ENCODE measurements at regions not wholly inside any gene's neighbourhood (a gene's known extent, or its start where the extent isn't known, plus 50 kb on each side); places are given as distances from the start of the nearest gene placed in this dataset.

GRCh38 chr10:118500477-118501104 lies 94.9 kb downstream of the PRLHR start:
- no peak for DNase-seq

DNA sequence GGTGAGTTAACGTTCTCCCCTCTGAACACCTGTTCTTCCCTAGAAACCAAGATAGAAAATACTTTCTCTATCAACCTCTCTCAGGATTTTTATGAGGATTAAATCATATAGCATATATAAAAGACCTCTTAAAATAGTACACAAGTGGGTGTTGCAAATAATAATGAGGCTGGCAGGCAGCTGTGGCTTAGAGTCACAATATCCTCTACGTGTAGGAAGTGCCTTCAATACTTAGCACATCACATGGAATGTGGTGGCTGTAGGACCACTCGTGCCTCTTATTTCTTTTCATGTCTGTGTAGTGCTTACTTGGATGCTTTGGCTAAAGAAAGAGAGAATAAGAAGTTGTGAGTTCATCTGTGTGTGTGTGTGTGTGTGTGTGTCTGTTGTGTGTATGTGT lies 96.3 kb downstream of the PRLHR start:
- DNase-seq: no peak

DNA sequence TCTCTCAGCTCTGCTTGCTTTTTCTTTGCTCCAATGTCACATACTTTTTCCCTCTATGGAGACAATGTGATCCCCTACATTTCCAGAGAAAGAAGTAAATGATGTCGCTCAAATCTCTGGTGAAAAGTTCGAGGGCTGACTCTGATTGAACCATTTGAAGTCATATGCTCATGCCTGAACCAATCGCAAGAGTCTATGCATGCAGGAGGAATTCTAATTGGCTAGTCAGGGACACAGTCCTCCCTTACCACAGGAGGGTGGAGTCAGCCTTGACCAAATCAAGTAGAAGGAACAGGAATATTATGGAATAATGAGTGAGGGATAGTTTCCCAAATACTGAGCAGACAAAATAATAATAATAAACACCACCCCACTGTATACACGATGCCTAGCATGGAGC lies 96.8 kb downstream of the PRLHR start:
- no peak for DNase-seq

DNA sequence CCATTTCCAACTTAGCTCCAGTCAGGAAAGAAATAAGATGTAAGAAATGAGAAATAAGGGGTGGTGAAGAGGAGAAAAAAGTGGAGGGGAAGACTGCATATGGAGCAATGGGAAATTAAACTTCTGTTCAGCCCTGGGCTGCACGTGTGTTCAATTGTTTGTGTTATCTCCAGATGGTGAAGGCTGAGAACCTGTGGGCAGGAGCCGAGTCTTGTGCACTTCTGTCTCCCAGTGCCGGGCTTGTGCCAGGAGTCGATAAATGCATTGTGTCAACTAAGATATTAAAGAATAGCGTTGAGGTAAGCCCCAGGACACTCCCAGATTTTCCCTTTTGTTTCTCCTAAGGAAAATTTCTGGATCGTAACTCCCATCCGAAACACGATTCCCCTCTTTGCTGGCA lies 98.2 kb downstream of the PRLHR start:
- DNase-seq: no peak

- DNase-seq: no peak
Observed at GRCh38 chr10:118496525-118496924, 98.9 kb downstream of the PRLHR start.

- no peak for DNase-seq
Observed at GRCh38 chr10:118495499-118495898, 99.9 kb downstream of the PRLHR start.

- DNase-seq: no peak
Observed at GRCh38 chr10:118491055-118491454, 104.4 kb downstream of the PRLHR start.

DNA sequence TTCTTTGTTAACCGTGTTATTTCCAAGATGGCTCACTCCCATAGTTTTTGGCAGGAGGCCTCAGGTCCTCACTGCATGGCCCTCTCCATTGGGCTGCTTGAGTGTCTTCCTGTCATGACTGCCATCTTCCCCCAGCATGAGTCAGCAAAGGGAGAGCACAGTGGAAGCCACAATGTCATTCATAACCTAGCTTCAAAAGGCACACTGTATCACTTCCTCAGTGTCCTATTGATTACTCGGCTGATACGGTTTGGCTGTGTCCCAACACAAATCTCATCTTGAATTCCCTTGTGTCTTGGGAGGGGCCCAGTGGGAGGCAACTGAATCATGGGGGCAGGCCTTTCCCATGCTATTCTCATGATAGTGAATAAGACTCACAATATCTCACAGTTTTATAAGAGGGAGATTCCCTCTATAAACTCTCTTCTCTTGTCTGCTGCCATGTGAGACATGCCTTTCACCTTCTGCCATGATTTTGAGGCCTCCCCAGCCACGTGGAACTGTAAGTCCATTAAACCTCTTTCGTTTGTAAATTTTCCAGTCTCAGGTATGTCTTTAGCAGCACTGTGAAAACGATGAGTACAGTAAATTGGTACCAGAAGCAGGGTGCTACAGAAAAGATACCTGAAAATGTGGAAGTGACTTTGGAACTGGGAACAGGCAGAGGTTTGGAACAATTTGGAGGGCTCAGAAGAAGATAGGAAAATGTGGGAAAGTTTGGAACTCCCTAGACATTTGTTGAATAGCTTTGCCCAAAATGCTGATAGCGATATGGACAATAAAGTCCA lies 106.5 kb downstream of the PRLHR start:
- no peak for DNase-seq

- no peak for DNase-seq
Observed at GRCh38 chr10:118485641-118486040, 109.8 kb downstream of the PRLHR start.

GRCh38 chr10:118484152-118484871 lies 111.1 kb downstream of the PRLHR start:
- DNase-seq: no peak

DNA sequence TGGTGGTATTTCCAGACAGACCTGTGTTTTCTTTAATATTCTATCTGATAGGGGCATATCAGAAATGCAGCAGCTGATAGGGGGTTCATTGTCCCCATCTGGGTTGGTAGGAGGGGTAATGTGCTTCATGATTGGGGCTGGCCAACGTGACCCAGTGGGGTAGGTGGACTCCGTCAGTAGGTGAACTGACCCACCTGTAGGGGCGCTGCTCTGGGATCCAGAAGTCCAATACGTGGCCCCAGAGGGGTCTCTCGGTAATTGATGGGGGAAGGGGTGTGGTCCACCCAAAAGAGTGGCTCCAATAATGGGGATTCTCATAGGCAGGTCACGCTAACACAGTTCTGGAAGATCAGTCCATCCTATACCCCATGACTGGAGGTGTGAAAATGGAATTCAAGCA lies 112.0 kb downstream of the PRLHR start:
- no peak for DNase-seq

DNA sequence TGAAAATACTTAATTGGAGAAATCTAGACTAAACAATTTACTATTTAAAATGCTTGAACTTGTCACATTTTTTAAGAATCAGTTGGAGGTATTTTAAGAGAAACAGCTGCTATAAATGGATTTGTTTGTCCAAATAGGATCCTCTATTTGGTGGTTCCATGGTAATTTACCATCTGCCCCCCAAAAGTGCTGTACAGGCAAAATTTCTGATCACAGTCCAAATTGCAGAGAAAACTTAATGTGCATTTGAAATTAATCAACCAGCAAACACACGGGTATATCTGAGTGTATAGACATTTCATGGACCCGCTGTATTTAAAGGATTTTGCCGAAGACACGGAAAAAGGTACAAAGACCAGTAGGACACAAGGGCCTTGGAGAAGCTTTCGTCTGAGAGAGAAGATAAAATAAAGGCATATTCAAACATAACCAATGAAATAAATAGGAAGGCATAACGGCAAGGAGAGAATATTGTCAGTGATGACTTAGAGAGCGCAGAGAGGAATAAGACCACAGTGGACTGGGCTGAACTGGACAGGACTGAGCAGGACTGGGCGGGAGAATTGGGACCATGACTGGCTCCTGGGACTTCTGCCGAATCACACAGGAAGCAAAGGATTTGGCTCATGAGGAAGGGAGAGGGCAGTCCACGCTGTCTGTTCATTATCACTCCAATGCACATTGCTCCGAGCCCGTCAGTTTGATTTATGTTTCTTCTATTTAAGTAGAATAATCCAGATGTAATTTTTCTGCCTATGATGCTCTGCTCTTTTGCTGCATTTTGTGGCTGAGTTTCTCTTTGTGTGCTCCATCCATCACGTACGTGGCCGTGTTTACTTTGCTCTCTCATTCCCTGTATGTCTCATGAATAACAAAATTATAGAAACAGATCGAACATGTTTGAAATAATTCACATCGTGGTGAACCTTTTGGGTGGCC lies 112.8 kb downstream of the PRLHR start:
- no peak for DNase-seq

GRCh38 chr10:118481871-118482270 lies 113.6 kb downstream of the PRLHR start:
- no peak for DNase-seq

- DNase-seq: no peak
Observed at GRCh38 chr10:118475214-118475613, 120.2 kb downstream of the PRLHR start.

- no peak for DNase-seq
Observed at GRCh38 chr10:118474111-118474510, 121.3 kb downstream of the PRLHR start.

GRCh38 chr10:118473305-118473960 lies 122.0 kb downstream of the PRLHR start:
- no peak for DNase-seq

DNA sequence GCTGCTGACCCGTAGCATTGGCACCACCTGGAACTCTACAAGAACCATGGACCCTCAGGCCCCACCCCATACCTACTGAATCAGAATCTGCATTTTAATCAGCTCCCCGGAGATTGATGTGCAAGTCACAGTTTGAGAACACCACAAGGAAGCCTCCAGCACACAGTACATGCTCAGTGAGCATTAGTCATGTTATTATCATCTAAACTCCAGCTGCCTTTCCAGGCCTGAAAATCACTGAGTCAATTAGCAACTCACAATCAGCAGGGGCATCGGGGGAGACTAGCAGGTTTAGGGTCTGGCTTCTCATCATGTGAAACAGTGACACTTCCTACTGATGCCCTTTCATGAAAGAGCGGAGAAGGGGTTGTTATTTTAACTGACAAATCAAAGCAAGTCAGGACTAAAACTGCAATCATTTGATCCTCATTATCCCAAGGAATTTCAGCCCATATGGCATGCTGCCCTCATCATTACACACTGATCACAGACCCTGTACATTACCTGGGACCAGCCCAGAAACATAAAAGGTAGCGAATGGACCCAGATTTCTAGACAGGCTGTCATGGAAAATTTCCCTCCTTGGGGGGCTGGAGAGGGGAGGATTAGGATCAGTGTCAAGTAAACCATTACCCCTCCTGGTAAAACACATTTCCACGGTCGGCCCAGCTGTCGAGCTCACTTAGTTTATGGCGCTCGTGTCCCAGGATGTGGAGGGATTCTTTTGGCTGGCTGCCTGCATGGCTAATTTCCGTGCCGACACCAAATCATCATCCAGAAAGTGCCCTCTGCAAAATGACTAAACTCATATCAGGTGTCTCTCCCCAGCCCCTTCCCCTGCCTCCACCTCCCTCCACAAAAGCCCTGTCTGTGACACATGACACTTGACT lies 122.8 kb downstream of the PRLHR start:
- no peak for DNase-seq

GRCh38 chr10:118471863-118472262 lies 123.6 kb downstream of the PRLHR start:
- no peak for DNase-seq

- DNase-seq: no peak
Observed at GRCh38 chr10:118470470-118470869, 125.0 kb downstream of the PRLHR start.

GRCh38 chr10:118467200-118467599 lies 125.1 kb upstream of the FAM204A start:
- no peak for DNase-seq

DNA sequence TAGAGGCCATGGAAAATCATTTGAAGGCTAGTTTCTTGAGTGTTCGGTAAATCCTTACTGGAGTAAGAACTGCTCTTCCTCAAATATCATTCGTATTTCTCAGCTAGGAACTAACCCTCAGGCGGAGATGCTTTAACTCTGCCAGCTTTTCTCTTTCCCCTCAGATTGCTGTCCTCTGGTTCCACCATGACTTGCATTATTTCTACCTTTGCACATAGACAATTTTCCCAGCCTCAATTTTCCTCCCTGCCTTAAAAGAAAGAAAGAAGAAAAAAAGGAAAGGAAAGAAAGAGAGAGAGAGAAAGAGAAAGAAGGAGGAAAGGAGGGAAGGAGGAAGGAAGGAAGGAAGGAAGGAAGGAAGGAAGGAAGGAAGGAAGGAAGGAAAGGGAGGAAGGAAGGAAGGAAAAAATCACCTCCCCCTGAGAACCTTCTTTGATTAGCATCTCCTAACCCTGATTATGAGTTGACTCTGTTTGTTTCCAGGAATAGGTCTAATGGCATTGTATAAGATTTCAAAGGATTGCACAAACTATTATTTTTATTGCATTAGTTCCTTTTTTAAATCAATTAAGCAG lies 123.3 kb upstream of the FAM204A start:
- DNase-seq: no peak

All from activated CD8-positive, alpha-beta memory T cell treated with anti-CD3 and anti-CD28 coated beads, Interleukin-2, amount 50 U/mL, for 4 hours (primary cell).